ENCODE measurements at regions not wholly inside any gene's neighbourhood (a gene's known extent, or its start where the extent isn't known, plus 50 kb on each side); places are given as distances from the start of the nearest gene placed in this dataset.

GRCh38 chr7:17583786-17584185 is 285.3 kb downstream of the AHR start:
- Mint-ChIP-seq H3K9me3 (no peaks in the 10 kb centered on the region), H3K4me1 (no peaks in the 10 kb centered on the region)
- TF ChIP-seq CTCF (IDR thresholded peaks at IDR 0.05; ENCODE audit: unreplicated experiment in 3 of 3): no peak

GRCh38 chr7:17584822-17585221 is 286.4 kb downstream of the AHR start:
- Mint-ChIP-seq H3K27me3 (ENCODE audit: low read depth) (no peaks in the 10 kb centered on the region), H3K36me3 (ENCODE audit: low read depth) (no peaks in the 10 kb centered on the region), H3K4me3 (no peak overlapping the region), H3K27ac (no peak overlapping the region), H3K9me3 (no peaks in the 10 kb centered on the region), H3K4me1 (no peaks in the 10 kb centered on the region)
- TF ChIP-seq CTCF (IDR thresholded peaks at IDR 0.05; ENCODE audit: unreplicated experiment in 3 of 3): no peak

More at GRCh38 chr7:17583786-17584185, 285.3 kb downstream of the AHR start:
- Mint-ChIP-seq H3K36me3 (ENCODE audit: low read depth) (no peaks in the 10 kb centered on the region), H3K27ac (no peak overlapping the region), H3K4me3 (no peak overlapping the region), H3K27me3 (ENCODE audit: low read depth) (no peaks in the 10 kb centered on the region)

- Mint-ChIP-seq H3K4me1 (peaks cover 10% of the 10 kb centered on the region), H3K27me3 (ENCODE audit: low read depth) (no peaks in the 10 kb centered on the region), H3K4me3 (no peak overlapping the region), H3K9me3 (no peaks in the 10 kb centered on the region), H3K27ac (no peak overlapping the region), H3K36me3 (ENCODE audit: low read depth) (no peaks in the 10 kb centered on the region)
- no peak for TF ChIP-seq CTCF (IDR thresholded peaks at IDR 0.05; ENCODE audit: unreplicated experiment in 3 of 3)
Measured at GRCh38 chr7:17586711-17587110, 288.3 kb downstream of the AHR start.

- H3K27ac Mint-ChIP-seq: no peak overlapping the region
- TF ChIP-seq CTCF (IDR thresholded peaks at IDR 0.05; ENCODE audit: unreplicated experiment in 3 of 3): no peak
- H3K4me1 Mint-ChIP-seq: peaks cover 17% of the 10 kb centered on the region
- no peaks in the 10 kb centered on the region for H3K9me3 Mint-ChIP-seq
- no peaks in the 10 kb centered on the region for H3K36me3 Mint-ChIP-seq (ENCODE audit: low read depth)
- no peak overlapping the region for H3K4me3 Mint-ChIP-seq
- no peaks in the 10 kb centered on the region for H3K27me3 Mint-ChIP-seq (ENCODE audit: low read depth)
Measured at GRCh38 chr7:17588730-17589129, 290.3 kb downstream of the AHR start.

GRCh38 chr7:17589671-17590070 is 291.2 kb downstream of the AHR start:
- no peaks in the 10 kb centered on the region for H3K9me3 Mint-ChIP-seq
- TF ChIP-seq CTCF (IDR thresholded peaks at IDR 0.05; ENCODE audit: unreplicated experiment in 3 of 3): no peak
- H3K27ac Mint-ChIP-seq: no peak overlapping the region
- peaks cover 24% of the 10 kb centered on the region for H3K4me1 Mint-ChIP-seq
- H3K27me3 Mint-ChIP-seq (ENCODE audit: low read depth): no peaks in the 10 kb centered on the region
- H3K4me3 Mint-ChIP-seq: no peak overlapping the region
- no peaks in the 10 kb centered on the region for H3K36me3 Mint-ChIP-seq (ENCODE audit: low read depth)

- peak overlapping the region in 2 of 3 experiments; percentile 9 to 43 for H3K27ac Mint-ChIP-seq
- H3K4me1 Mint-ChIP-seq: peaks cover 28% of the 10 kb centered on the region
- no peak overlapping the region for H3K4me3 Mint-ChIP-seq
- no peaks in the 10 kb centered on the region for H3K27me3 Mint-ChIP-seq (ENCODE audit: low read depth)
- no peak for TF ChIP-seq CTCF (IDR thresholded peaks at IDR 0.05; ENCODE audit: unreplicated experiment in 3 of 3)
- no peaks in the 10 kb centered on the region for H3K36me3 Mint-ChIP-seq (ENCODE audit: low read depth)
- no peaks in the 10 kb centered on the region for H3K9me3 Mint-ChIP-seq
Measured at GRCh38 chr7:17590221-17590620, 291.8 kb downstream of the AHR start.

Measured in nephron (organoid).